ENCODE measurements at regions not wholly inside any gene's neighbourhood (a gene's known extent, or its start where the extent isn't known, plus 50 kb on each side); places are given as distances from the start of the nearest gene placed in this dataset.

- H3K36me3 ChIP-seq (ENCODE audit: control insufficient read depth in 2 of 3, insufficient read depth in 3 of 3, low read length in 3 of 3), result no peaks in the 10 kb centered on the region
- Mint-ChIP-seq H3K9me3 (peaks cover 2 to 25% (median 8%) of the 10 kb centered on the region in 11 donors), H3K4me3 (no peak overlapping the region), H3K27me3 (no peaks in the 10 kb centered on the region), H3K27ac (no peak overlapping the region), H3K4me1 (no peaks in the 10 kb centered on the region), H3K36me3 (no peaks in the 10 kb centered on the region)
- H3K4me1 ChIP-seq (ENCODE audit: control insufficient read depth in 2 of 2, insufficient read depth in 2 of 2, low read length in 2 of 2), result no peaks in the 10 kb centered on the region
- intact Hi-C loops (cut with micrococcal nuclease), result no loop called here
- no peaks in the 10 kb centered on the region for H3K27me3 ChIP-seq (ENCODE audit: control insufficient read depth in 2 of 2, insufficient read depth in 2 of 2, low read length in 2 of 2)
- POLR2A ChIA-PET, result no interaction called here
- H3K4me3 ChIP-seq (ENCODE audit: low read length), result no peak overlapping the region
- DNase-seq (no peak), ATAC-seq (no peak)
- no peak overlapping the region for H3K27ac ChIP-seq (ENCODE audit: low read depth, low read length)
- peaks cover 0 to 8% (median 0%) of the 10 kb centered on the region in 3 experiments for H3K9me3 ChIP-seq (ENCODE audit: control insufficient read depth in 2 of 3, low read length in 3 of 3)
- CTCF ChIA-PET, result interaction anchor here (0.6 kb wide), 1 partner anchor 438 kb away, joined by 3 read pairs; no protein-coding TSS in a partner anchor
Measured at GRCh38 chr11:101401245-101401644, 182.6 kb downstream of the TRPC6 start.

GRCh38 chr11:101397979-101398378 lies 185.8 kb downstream of the TRPC6 start:
- Mint-ChIP-seq H3K36me3 (no peaks in the 10 kb centered on the region), H3K27ac (no peak overlapping the region), H3K27me3 (no peaks in the 10 kb centered on the region), H3K4me3 (no peak overlapping the region), H3K4me1 (no peaks in the 10 kb centered on the region), H3K9me3 (peaks cover 3 to 30% (median 16%) of the 10 kb centered on the region in 11 donors)
- no peak overlapping the region for H3K4me3 ChIP-seq (ENCODE audit: low read length)
- DNase-seq, result no peak
- H3K36me3 ChIP-seq (ENCODE audit: control insufficient read depth in 2 of 3, insufficient read depth in 3 of 3, low read length in 3 of 3), result no peaks in the 10 kb centered on the region
- H3K27ac ChIP-seq (ENCODE audit: low read depth, low read length), result no peak overlapping the region
- POLR2A ChIA-PET, result no interaction called here
- ATAC-seq, result no peak
- H3K4me1 ChIP-seq (ENCODE audit: control insufficient read depth in 2 of 2, insufficient read depth in 2 of 2, low read length in 2 of 2), result no peaks in the 10 kb centered on the region
- CTCF ChIA-PET, result no interaction called here
- intact Hi-C loops (cut with micrococcal nuclease), result no loop called here
- H3K27me3 ChIP-seq (ENCODE audit: control insufficient read depth in 2 of 2, insufficient read depth in 2 of 2, low read length in 2 of 2), result no peaks in the 10 kb centered on the region
- peaks cover 0 to 7% (median 0%) of the 10 kb centered on the region in 3 experiments for H3K9me3 ChIP-seq (ENCODE audit: control insufficient read depth in 2 of 3, low read length in 3 of 3)

GRCh38 chr11:101390539-101390938 lies 193.3 kb downstream of the TRPC6 start:
- Histone ChIP-seq H3K9me3 (ENCODE audit: control insufficient read depth in 2 of 3, low read length in 3 of 3) (no peaks in the 10 kb centered on the region), H3K4me3 (ENCODE audit: low read length) (no peak overlapping the region), H3K36me3 (ENCODE audit: control insufficient read depth in 2 of 3, insufficient read depth in 3 of 3, low read length in 3 of 3) (no peaks in the 10 kb centered on the region), H3K27ac (ENCODE audit: low read depth, low read length) (no peak overlapping the region), H3K27me3 (ENCODE audit: control insufficient read depth in 2 of 2, insufficient read depth in 2 of 2, low read length in 2 of 2) (no peaks in the 10 kb centered on the region), H3K4me1 (ENCODE audit: control insufficient read depth in 2 of 2, insufficient read depth in 2 of 2, low read length in 2 of 2) (no peaks in the 10 kb centered on the region)
- ChIA-PET POLR2A (no interaction called here), CTCF (no interaction called here)
- no peak overlapping the region for H3K27ac Mint-ChIP-seq
- DNase-seq (no peak), ATAC-seq (no peak)
- peaks cover 0 to 8% (median 4%) of the 10 kb centered on the region in 11 donors for H3K9me3 Mint-ChIP-seq
- intact Hi-C loops (cut with micrococcal nuclease), result no loop called here
- no peak overlapping the region for H3K4me3 Mint-ChIP-seq
- no peaks in the 10 kb centered on the region for H3K27me3 Mint-ChIP-seq
- no peaks in the 10 kb centered on the region for H3K36me3 Mint-ChIP-seq
- H3K4me1 Mint-ChIP-seq, result no peaks in the 10 kb centered on the region

GRCh38 chr11:101369835-101370234 lies 214.0 kb downstream of the TRPC6 start:
- Mint-ChIP-seq H3K4me1 (no peaks in the 10 kb centered on the region), H3K27me3 (no peaks in the 10 kb centered on the region), H3K4me3 (no peak overlapping the region), H3K36me3 (peaks cover 0 to 5% (median 0%) of the 10 kb centered on the region in 5 donors), H3K27ac (no peak overlapping the region), H3K9me3 (peaks cover 2 to 31% (median 16%) of the 10 kb centered on the region in 11 donors)
- ChIA-PET CTCF (no interaction called here), POLR2A (no interaction called here)
- ATAC-seq, result no peak
- no peak overlapping the region for H3K27ac ChIP-seq (ENCODE audit: low read depth, low read length)
- no peak overlapping the region for H3K4me3 ChIP-seq (ENCODE audit: low read length)
- no peaks in the 10 kb centered on the region for H3K9me3 ChIP-seq (ENCODE audit: control insufficient read depth in 2 of 3, low read length in 3 of 3)
- H3K36me3 ChIP-seq (ENCODE audit: control insufficient read depth in 2 of 3, insufficient read depth in 3 of 3, low read length in 3 of 3), result no peaks in the 10 kb centered on the region
- intact Hi-C loops (cut with micrococcal nuclease), result no loop called here
- H3K4me1 ChIP-seq (ENCODE audit: control insufficient read depth in 2 of 2, insufficient read depth in 2 of 2, low read length in 2 of 2), result no peaks in the 10 kb centered on the region
- H3K27me3 ChIP-seq (ENCODE audit: control insufficient read depth in 2 of 2, insufficient read depth in 2 of 2, low read length in 2 of 2), result no peaks in the 10 kb centered on the region
- no peak for DNase-seq

- Histone ChIP-seq H3K27ac (ENCODE audit: low read depth, low read length) (no peak overlapping the region), H3K36me3 (ENCODE audit: control insufficient read depth in 2 of 3, insufficient read depth in 3 of 3, low read length in 3 of 3) (no peaks in the 10 kb centered on the region), H3K4me1 (ENCODE audit: control insufficient read depth in 2 of 2, insufficient read depth in 2 of 2, low read length in 2 of 2) (no peaks in the 10 kb centered on the region), H3K9me3 (ENCODE audit: control insufficient read depth in 2 of 3, low read length in 3 of 3) (no peaks in the 10 kb centered on the region), H3K4me3 (ENCODE audit: low read length) (no peak overlapping the region), H3K27me3 (ENCODE audit: control insufficient read depth in 2 of 2, insufficient read depth in 2 of 2, low read length in 2 of 2) (no peaks in the 10 kb centered on the region)
- DNase-seq, result no peak
- Mint-ChIP-seq H3K4me1 (no peaks in the 10 kb centered on the region), H3K4me3 (no peak overlapping the region), H3K36me3 (peaks cover 0 to 5% (median 0%) of the 10 kb centered on the region in 5 donors), H3K27me3 (no peaks in the 10 kb centered on the region), H3K27ac (no peak overlapping the region), H3K9me3 (peaks cover 0 to 33% (median 16%) of the 10 kb centered on the region in 11 donors)
- intact Hi-C loops (cut with micrococcal nuclease), result no loop called here
- ChIA-PET POLR2A (no interaction called here), CTCF (no interaction called here)
- ATAC-seq, result no peak
Measured at GRCh38 chr11:101363706-101364275, 220.0 kb downstream of the TRPC6 start.

DNA sequence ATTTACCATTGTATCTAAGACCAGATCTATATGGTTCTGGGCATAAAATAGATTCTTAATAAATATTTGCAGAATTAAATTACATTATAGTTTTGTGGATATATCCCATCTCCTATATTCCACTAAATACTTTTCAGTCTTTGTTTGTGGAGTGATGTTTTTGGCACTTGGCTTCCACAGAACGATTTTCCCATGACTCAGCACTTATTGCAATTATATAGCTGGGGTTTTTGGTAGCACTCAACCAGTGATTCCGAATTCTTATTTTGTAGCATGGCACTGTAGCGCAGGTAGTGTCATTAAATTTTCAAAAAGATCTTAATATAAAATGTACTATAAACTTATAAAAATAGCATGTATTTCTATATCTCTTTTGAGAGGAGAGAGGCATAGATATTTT lies 221.2 kb downstream of the TRPC6 start:
- intact Hi-C loops (cut with micrococcal nuclease), result no loop called here
- POLR2A ChIA-PET, result no interaction called here
- H3K27me3 ChIP-seq (ENCODE audit: control insufficient read depth in 2 of 2, insufficient read depth in 2 of 2, low read length in 2 of 2), result no peaks in the 10 kb centered on the region
- no peak overlapping the region for H3K4me3 ChIP-seq (ENCODE audit: low read length)
- no peaks in the 10 kb centered on the region for H3K9me3 ChIP-seq (ENCODE audit: control insufficient read depth in 2 of 3, low read length in 3 of 3)
- DNase-seq (no peak), ATAC-seq (no peak)
- no peaks in the 10 kb centered on the region for H3K27me3 Mint-ChIP-seq
- H3K27ac Mint-ChIP-seq, result no peak overlapping the region
- H3K27ac ChIP-seq (ENCODE audit: low read depth, low read length), result no peak overlapping the region
- no peak overlapping the region for H3K4me3 Mint-ChIP-seq
- CTCF ChIA-PET, result no interaction called here
- H3K36me3 ChIP-seq (ENCODE audit: control insufficient read depth in 2 of 3, insufficient read depth in 3 of 3, low read length in 3 of 3), result no peaks in the 10 kb centered on the region
- H3K9me3 Mint-ChIP-seq, result peaks cover 0 to 37% (median 15%) of the 10 kb centered on the region in 11 donors
- H3K36me3 Mint-ChIP-seq, result no peaks in the 10 kb centered on the region
- H3K4me1 ChIP-seq (ENCODE audit: control insufficient read depth in 2 of 2, insufficient read depth in 2 of 2, low read length in 2 of 2), result no peaks in the 10 kb centered on the region
- no peaks in the 10 kb centered on the region for H3K4me1 Mint-ChIP-seq

- Mint-ChIP-seq H3K4me3 (no peak overlapping the region), H3K27me3 (no peaks in the 10 kb centered on the region), H3K36me3 (no peaks in the 10 kb centered on the region), H3K27ac (no peak overlapping the region), H3K4me1 (no peaks in the 10 kb centered on the region), H3K9me3 (peaks cover 0 to 37% (median 3%) of the 10 kb centered on the region in 11 donors)
- POLR2A ChIA-PET, result no interaction called here
- Histone ChIP-seq H3K27ac (ENCODE audit: low read depth, low read length) (no peak overlapping the region), H3K4me1 (ENCODE audit: control insufficient read depth in 2 of 2, insufficient read depth in 2 of 2, low read length in 2 of 2) (no peaks in the 10 kb centered on the region), H3K9me3 (ENCODE audit: control insufficient read depth in 2 of 3, low read length in 3 of 3) (no peaks in the 10 kb centered on the region), H3K36me3 (ENCODE audit: control insufficient read depth in 2 of 3, insufficient read depth in 3 of 3, low read length in 3 of 3) (no peaks in the 10 kb centered on the region), H3K4me3 (ENCODE audit: low read length) (no peak overlapping the region), H3K27me3 (ENCODE audit: control insufficient read depth in 2 of 2, insufficient read depth in 2 of 2, low read length in 2 of 2) (no peaks in the 10 kb centered on the region)
- no peak for ATAC-seq
- no peak for DNase-seq
- CTCF ChIA-PET, result no interaction called here
- intact Hi-C loops (cut with micrococcal nuclease), result no loop called here
Measured at GRCh38 chr11:101357771-101358170, 226.0 kb downstream of the TRPC6 start.

Data from naive thymus-derived CD4-positive, alpha-beta T cell (primary cell).